Stimulated activated naive B cell treated with anti-CD40 and anti-IgM and Interleukin-4, amounts not matched to agents 10 μg/mL and 1 μg/mL and 100 μg/mL, for 72 hours (primary cell): ENCODE measurements at regions not wholly inside any gene's neighbourhood (a gene's known extent, or its start where the extent isn't known, plus 50 kb on each side); places are given as distances from the start of the nearest gene placed in this dataset.

Experiments
- ATAC-seq, 2 donors: fragments of 150-1000 bp; cut with Tn5 transposase; replicated peaks; 2 replicates each; pipeline ENCODE4 v1.10.0; 2021; ENCODE audit warnings: moderate library complexity in 1 of 2
- DNase-seq: peaks from one replicate; pipeline ENCODE4 v3.0.0; 2021
- H3K27ac Mint-ChIP-seq: one replicate; pipeline ENCODE4 v1.8.0; 2022; ENCODE audit warnings: mild to moderate bottlenecking, mixed read lengths
- H3K27me3 Mint-ChIP-seq, 2 donors: one replicate each; pipeline ENCODE4 v1.8.0; 2022; ENCODE audit warnings: mixed read lengths in 2 of 2
- H3K36me3 Mint-ChIP-seq, 2 donors: one replicate each; pipeline ENCODE4 v1.8.0; 2022; ENCODE audit warnings: mixed read lengths in 2 of 2, mild to moderate bottlenecking in 1 of 2
- H3K4me1 Mint-ChIP-seq, 2 donors: one replicate each; pipeline ENCODE4 v1.8.0; 2022; ENCODE audit warnings: mixed read lengths in 2 of 2, mild to moderate bottlenecking in 1 of 2
- H3K4me3 Mint-ChIP-seq, 2 donors: one replicate each; pipeline ENCODE4 v1.8.0; 2022; ENCODE audit warnings: mild to moderate bottlenecking in 2 of 2, mixed read lengths in 2 of 2, moderate library complexity in 1 of 2
- H3K9me3 Mint-ChIP-seq, 2 donors: one replicate each; pipeline ENCODE4 v1.8.0; 2022; ENCODE audit warnings: mixed read lengths in 2 of 2, mild to moderate bottlenecking in 1 of 2

- H3K27me3 Mint-ChIP-seq: peaks cover 5% of the 10 kb centered on the region in 2 donors
- no peak for DNase-seq
- no peaks in the 10 kb centered on the region for H3K36me3 Mint-ChIP-seq
- H3K9me3 Mint-ChIP-seq: no peaks in the 10 kb centered on the region
- peaks cover 0 to 4% of the 10 kb centered on the region in 2 donors for H3K4me1 Mint-ChIP-seq
- H3K4me3 Mint-ChIP-seq: no peak overlapping the region
- H3K27ac Mint-ChIP-seq: no peak overlapping the region
- ATAC-seq: no peak
Observed at GRCh38 chr6:134866563-134866962, 83.3 kb downstream of the ALDH8A1 start.

GRCh38 chr6:134864558-134864957, 85.3 kb downstream of the ALDH8A1 start:
- H3K27ac Mint-ChIP-seq: no peak overlapping the region
- no peak for DNase-seq
- H3K9me3 Mint-ChIP-seq: no peaks in the 10 kb centered on the region
- H3K36me3 Mint-ChIP-seq: no peaks in the 10 kb centered on the region
- H3K4me3 Mint-ChIP-seq: no peak overlapping the region
- H3K27me3 Mint-ChIP-seq: peaks cover 5% of the 10 kb centered on the region in 2 donors
- ATAC-seq: no peak
- H3K4me1 Mint-ChIP-seq: no peaks in the 10 kb centered on the region

- no peak for DNase-seq
- ATAC-seq: no peak
- Mint-ChIP-seq H3K4me1 (no peaks in the 10 kb centered on the region), H3K27ac (no peak overlapping the region), H3K4me3 (no peak overlapping the region), H3K27me3 (peaks cover 5% of the 10 kb centered on the region in 2 donors), H3K9me3 (no peaks in the 10 kb centered on the region), H3K36me3 (no peaks in the 10 kb centered on the region)
Observed at GRCh38 chr6:134863763-134864510, 86.0 kb downstream of the ALDH8A1 start.

- Mint-ChIP-seq H3K4me3 (no peak overlapping the region), H3K27me3 (peaks cover 0 to 7% of the 10 kb centered on the region in 2 donors), H3K4me1 (no peaks in the 10 kb centered on the region), H3K27ac (no peak overlapping the region), H3K9me3 (no peaks in the 10 kb centered on the region), H3K36me3 (no peaks in the 10 kb centered on the region)
- ATAC-seq: no peak
- DNase-seq: no peak
Observed at GRCh38 chr6:134854366-134854765, 95.5 kb downstream of the ALDH8A1 start.

- ATAC-seq (no peak), DNase-seq (no peak)
- H3K4me3 Mint-ChIP-seq: no peak overlapping the region
- H3K27ac Mint-ChIP-seq: no peak overlapping the region
- no peaks in the 10 kb centered on the region for H3K36me3 Mint-ChIP-seq
- no peaks in the 10 kb centered on the region for H3K9me3 Mint-ChIP-seq
- no peaks in the 10 kb centered on the region for H3K4me1 Mint-ChIP-seq
- peaks cover 0 to 7% of the 10 kb centered on the region in 2 donors for H3K27me3 Mint-ChIP-seq
Observed at GRCh38 chr6:134853111-134854055, 96.5 kb downstream of the ALDH8A1 start.

GRCh38 chr6:134851548-134851947, 98.4 kb downstream of the ALDH8A1 start:
- H3K4me3 Mint-ChIP-seq: no peak overlapping the region
- H3K4me1 Mint-ChIP-seq: no peaks in the 10 kb centered on the region
- H3K27me3 Mint-ChIP-seq: peaks cover 0 to 5% of the 10 kb centered on the region in 2 donors
- H3K27ac Mint-ChIP-seq: no peak overlapping the region
- no peaks in the 10 kb centered on the region for H3K36me3 Mint-ChIP-seq
- ATAC-seq (no peak), DNase-seq (no peak)
- no peaks in the 10 kb centered on the region for H3K9me3 Mint-ChIP-seq

- no peaks in the 10 kb centered on the region for H3K4me1 Mint-ChIP-seq
- H3K9me3 Mint-ChIP-seq: no peaks in the 10 kb centered on the region
- no peak overlapping the region for H3K4me3 Mint-ChIP-seq
- DNase-seq (no peak), ATAC-seq (no peak)
- H3K27me3 Mint-ChIP-seq: peaks cover 0 to 5% of the 10 kb centered on the region in 2 donors
- no peaks in the 10 kb centered on the region for H3K36me3 Mint-ChIP-seq
- H3K27ac Mint-ChIP-seq: no peak overlapping the region
Observed at GRCh38 chr6:134850721-134851305, 99.1 kb downstream of the ALDH8A1 start.

- DNase-seq: no peak
- ATAC-seq: no peak
- no peaks in the 10 kb centered on the region for H3K36me3 Mint-ChIP-seq
- peaks cover 0 to 5% of the 10 kb centered on the region in 2 donors for H3K27me3 Mint-ChIP-seq
- H3K4me3 Mint-ChIP-seq: no peak overlapping the region
- no peak overlapping the region for H3K27ac Mint-ChIP-seq
- H3K9me3 Mint-ChIP-seq: no peaks in the 10 kb centered on the region
- no peaks in the 10 kb centered on the region for H3K4me1 Mint-ChIP-seq
Observed at GRCh38 chr6:134849920-134850447, 99.9 kb downstream of the ALDH8A1 start.

- Mint-ChIP-seq H3K4me3 (no peak overlapping the region), H3K27me3 (peaks cover 0 to 5% of the 10 kb centered on the region in 2 donors), H3K4me1 (no peaks in the 10 kb centered on the region), H3K9me3 (no peaks in the 10 kb centered on the region), H3K36me3 (no peaks in the 10 kb centered on the region), H3K27ac (no peak overlapping the region)
- no peak for ATAC-seq
- no peak for DNase-seq
Observed at GRCh38 chr6:134848076-134848475, 101.8 kb downstream of the ALDH8A1 start.

- Mint-ChIP-seq H3K27me3 (peaks cover 0 to 5% of the 10 kb centered on the region in 2 donors), H3K36me3 (no peaks in the 10 kb centered on the region), H3K4me3 (no peak overlapping the region), H3K27ac (no peak overlapping the region), H3K9me3 (no peaks in the 10 kb centered on the region), H3K4me1 (no peaks in the 10 kb centered on the region)
- DNase-seq (no peak), ATAC-seq (no peak)
Observed at GRCh38 chr6:134846865-134847264, 103.0 kb downstream of the ALDH8A1 start.

GRCh38 chr6:134846031-134846430, 103.9 kb downstream of the ALDH8A1 start:
- H3K27me3 Mint-ChIP-seq: peaks cover 0 to 5% of the 10 kb centered on the region in 2 donors
- no peak overlapping the region for H3K4me3 Mint-ChIP-seq
- no peaks in the 10 kb centered on the region for H3K36me3 Mint-ChIP-seq
- no peak overlapping the region for H3K27ac Mint-ChIP-seq
- no peaks in the 10 kb centered on the region for H3K9me3 Mint-ChIP-seq
- no peak for DNase-seq
- no peaks in the 10 kb centered on the region for H3K4me1 Mint-ChIP-seq
- no peak for ATAC-seq

GRCh38 chr6:134844120-134844519, 105.8 kb downstream of the ALDH8A1 start:
- ATAC-seq (no peak), DNase-seq (no peak)
- no peaks in the 10 kb centered on the region for H3K9me3 Mint-ChIP-seq
- H3K4me1 Mint-ChIP-seq: no peaks in the 10 kb centered on the region
- no peak overlapping the region for H3K4me3 Mint-ChIP-seq
- H3K27me3 Mint-ChIP-seq: peaks cover 3 to 5% of the 10 kb centered on the region in 2 donors
- H3K36me3 Mint-ChIP-seq: no peaks in the 10 kb centered on the region
- H3K27ac Mint-ChIP-seq: no peak overlapping the region

- DNase-seq: no peak
- no peaks in the 10 kb centered on the region for H3K9me3 Mint-ChIP-seq
- H3K4me3 Mint-ChIP-seq: no peak overlapping the region
- peaks cover 0 to 6% of the 10 kb centered on the region in 2 donors for H3K27me3 Mint-ChIP-seq
- no peak for ATAC-seq
- H3K36me3 Mint-ChIP-seq: no peaks in the 10 kb centered on the region
- H3K27ac Mint-ChIP-seq: no peak overlapping the region
- H3K4me1 Mint-ChIP-seq: no peaks in the 10 kb centered on the region
Observed at GRCh38 chr6:134840086-134840867, 109.6 kb downstream of the ALDH8A1 start.

GRCh38 chr6:134835993-134836392, 113.9 kb downstream of the ALDH8A1 start:
- ATAC-seq (no peak), DNase-seq (no peak)
- no peak overlapping the region for H3K4me3 Mint-ChIP-seq
- H3K36me3 Mint-ChIP-seq: no peaks in the 10 kb centered on the region
- H3K27ac Mint-ChIP-seq: no peak overlapping the region
- no peaks in the 10 kb centered on the region for H3K9me3 Mint-ChIP-seq
- H3K27me3 Mint-ChIP-seq: peaks cover 0 to 6% of the 10 kb centered on the region in 2 donors
- no peaks in the 10 kb centered on the region for H3K4me1 Mint-ChIP-seq
